ENCODE measurements at regions not wholly inside any gene's neighbourhood (a gene's known extent, or its start where the extent isn't known, plus 50 kb on each side); places are given as distances from the start of the nearest gene placed in this dataset.

DNA sequence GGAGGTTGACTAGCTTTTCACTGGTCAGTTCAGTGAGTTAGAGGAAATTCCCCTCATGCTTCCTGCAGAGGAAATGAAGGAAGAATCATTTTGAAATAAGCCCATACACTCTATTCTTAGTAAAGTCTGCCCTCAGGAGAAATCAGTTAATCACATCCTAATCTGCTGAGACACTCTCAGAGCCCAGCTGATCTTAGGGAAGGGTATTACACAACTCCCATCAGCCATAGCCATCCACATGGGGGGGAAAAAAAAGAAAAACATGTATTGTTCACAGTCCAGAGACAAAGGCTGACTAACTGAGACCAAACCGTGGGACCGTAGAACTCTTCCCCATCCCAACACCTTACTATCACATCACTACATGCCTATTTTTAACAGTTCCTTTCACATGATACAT lies 722.3 kb downstream of the CDH8 start:
- TF ChIP-seq, protein P1, sequence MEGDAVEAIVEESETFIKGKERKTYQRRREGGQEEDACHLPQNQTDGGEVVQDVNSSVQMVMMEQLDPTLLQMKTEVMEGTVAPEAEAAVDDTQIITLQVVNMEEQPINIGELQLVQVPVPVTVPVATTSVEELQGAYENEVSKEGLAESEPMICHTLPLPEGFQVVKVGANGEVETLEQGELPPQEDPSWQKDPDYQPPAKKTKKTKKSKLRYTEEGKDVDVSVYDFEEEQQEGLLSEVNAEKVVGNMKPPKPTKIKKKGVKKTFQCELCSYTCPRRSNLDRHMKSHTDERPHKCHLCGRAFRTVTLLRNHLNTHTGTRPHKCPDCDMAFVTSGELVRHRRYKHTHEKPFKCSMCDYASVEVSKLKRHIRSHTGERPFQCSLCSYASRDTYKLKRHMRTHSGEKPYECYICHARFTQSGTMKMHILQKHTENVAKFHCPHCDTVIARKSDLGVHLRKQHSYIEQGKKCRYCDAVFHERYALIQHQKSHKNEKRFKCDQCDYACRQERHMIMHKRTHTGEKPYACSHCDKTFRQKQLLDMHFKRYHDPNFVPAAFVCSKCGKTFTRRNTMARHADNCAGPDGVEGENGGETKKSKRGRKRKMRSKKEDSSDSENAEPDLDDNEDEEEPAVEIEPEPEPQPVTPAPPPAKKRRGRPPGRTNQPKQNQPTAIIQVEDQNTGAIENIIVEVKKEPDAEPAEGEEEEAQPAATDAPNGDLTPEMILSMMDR (IDR thresholded peaks at IDR 0.05), result no peak
- TF ChIP-seq POLR2A (IDR thresholded peaks at IDR 0.05), result no peak
- no peak for TF ChIP-seq EP300 (IDR thresholded peaks at IDR 0.05)
- TF ChIP-seq POLR2AphosphoS5 (IDR thresholded peaks at IDR 0.05), result no peak
